ENCODE measurements at regions not wholly inside any gene's neighbourhood (a gene's known extent, or its start where the extent isn't known, plus 50 kb on each side); places are given as distances from the start of the nearest gene placed in this dataset.

- no peaks in the 10 kb centered on the region for H3K4me1 Mint-ChIP-seq
- no peak overlapping the region for H3K27ac Mint-ChIP-seq
These were observed 1231.6 kb upstream of the CDH9 start for GRCh38 chr5:28269978-28270377.

GRCh38 chr5:28265877-28266276, 1227.5 kb upstream of the CDH9 start:
- Histone ChIP-seq H3K27me3 (ENCODE audit: control insufficient read depth, insufficient read depth, low read length) (no peaks in the 10 kb centered on the region), H3K4me1 (ENCODE audit: control insufficient read depth, insufficient read depth, low read length) (no peaks in the 10 kb centered on the region), H3K4me3 (ENCODE audit: low read length) (no peak overlapping the region), H3K36me3 (ENCODE audit: control insufficient read depth, insufficient read depth, low read length) (no peaks in the 10 kb centered on the region), H3K27ac (ENCODE audit: low read length) (no peak overlapping the region), H3K9me3 (ENCODE audit: control insufficient read depth, insufficient read depth, low read length) (peaks cover 5% of the 10 kb centered on the region)
- no peaks in the 10 kb centered on the region for H3K27me3 Mint-ChIP-seq (ENCODE audit: low read depth in 2 of 2)
- TF ChIP-seq CTCF (IDR thresholded peaks at IDR 0.05), result no peak
- ATAC-seq, result no peak
- intact Hi-C loops (cut with micrococcal nuclease), result no loop called here
- DNase-seq, result no peak
- no peak overlapping the region for H3K4me3 Mint-ChIP-seq
- H3K9me3 Mint-ChIP-seq, result peaks cover 2 to 29% of the 10 kb centered on the region in 2 donors
- H3K36me3 Mint-ChIP-seq, result no peaks in the 10 kb centered on the region
- H3K27ac Mint-ChIP-seq, result no peak overlapping the region
- H3K4me1 Mint-ChIP-seq, result no peaks in the 10 kb centered on the region
- WGBS (ENCODE audit: insufficient coverage), result no CpG with 5 or more reads among the region's 2 CpGs

More at GRCh38 chr5:28269978-28270377, 1231.6 kb upstream of the CDH9 start:
- Histone ChIP-seq H3K27me3 (ENCODE audit: control insufficient read depth, insufficient read depth, low read length) (no peaks in the 10 kb centered on the region), H3K9me3 (ENCODE audit: control insufficient read depth, insufficient read depth, low read length) (peaks cover 5% of the 10 kb centered on the region), H3K4me3 (ENCODE audit: low read length) (no peak overlapping the region), H3K27ac (ENCODE audit: low read length) (no peak overlapping the region), H3K36me3 (ENCODE audit: control insufficient read depth, insufficient read depth, low read length) (no peaks in the 10 kb centered on the region), H3K4me1 (ENCODE audit: control insufficient read depth, insufficient read depth, low read length) (no peaks in the 10 kb centered on the region)
- 78% methylated on average over 5 of the region's 5 CpGs for WGBS (ENCODE audit: insufficient coverage)
- DNase-seq, result no peak
- Mint-ChIP-seq H3K9me3 (peaks cover 9 to 30% of the 10 kb centered on the region in 2 donors), H3K4me3 (no peak overlapping the region), H3K27me3 (ENCODE audit: low read depth in 2 of 2) (no peaks in the 10 kb centered on the region), H3K36me3 (peaks cover 11% of the 10 kb centered on the region)
- intact Hi-C loops (cut with micrococcal nuclease), result no loop called here
- ATAC-seq, result no peak
- no peak for TF ChIP-seq CTCF (IDR thresholded peaks at IDR 0.05)

GRCh38 chr5:28254846-28255245, 1216.5 kb upstream of the CDH9 start:
- ATAC-seq, result no peak
- H3K9me3 Mint-ChIP-seq, result peaks cover 19 to 23% of the 10 kb centered on the region in 2 donors

More at GRCh38 chr5:28254846-28255245, 1216.5 kb upstream of the CDH9 start:
- intact Hi-C loops (cut with micrococcal nuclease), result no loop called here
- Mint-ChIP-seq H3K4me3 (no peak overlapping the region), H3K4me1 (no peaks in the 10 kb centered on the region), H3K36me3 (no peaks in the 10 kb centered on the region), H3K27me3 (ENCODE audit: low read depth in 2 of 2) (no peaks in the 10 kb centered on the region), H3K27ac (no peak overlapping the region)
- H3K27ac ChIP-seq (ENCODE audit: low read length), result no peak overlapping the region
- DNase-seq, result no peak
- no peaks in the 10 kb centered on the region for H3K4me1 ChIP-seq (ENCODE audit: control insufficient read depth, insufficient read depth, low read length)
- peaks cover 6% of the 10 kb centered on the region for H3K9me3 ChIP-seq (ENCODE audit: control insufficient read depth, insufficient read depth, low read length)
- no peaks in the 10 kb centered on the region for H3K27me3 ChIP-seq (ENCODE audit: control insufficient read depth, insufficient read depth, low read length)
- H3K36me3 ChIP-seq (ENCODE audit: control insufficient read depth, insufficient read depth, low read length), result no peaks in the 10 kb centered on the region
- H3K4me3 ChIP-seq (ENCODE audit: low read length), result no peak overlapping the region
- TF ChIP-seq CTCF (IDR thresholded peaks at IDR 0.05), result no peak
